Type B pancreatic cell (in vitro differentiated cells): ENCODE measurements at regions not wholly inside any gene's neighbourhood (a gene's known extent, or its start where the extent isn't known, plus 50 kb on each side); places are given as distances from the start of the nearest gene placed in this dataset.

Experiments used
- DNase-seq: peaks from one replicate; pipeline ENCODE4 v3.0.0; 2021; ENCODE audit warnings: mixed read lengths; ENCODE audit not compliant: unreplicated experiment; ENCODE audit errors: extremely low spot score
- H3K27ac Mint-ChIP-seq: 2 replicates; pipeline ENCODE4 v1.8.0; 2021; ENCODE audit warnings: mild to moderate bottlenecking, mixed read lengths
- H3K27me3 Mint-ChIP-seq: 2 replicates; pipeline ENCODE4 v1.8.0; 2021; ENCODE audit warnings: mixed read lengths
- H3K36me3 Mint-ChIP-seq: 2 replicates; pipeline ENCODE4 v1.8.0; 2021; ENCODE audit warnings: mixed read lengths
- H3K4me1 Mint-ChIP-seq: one replicate; pipeline ENCODE4 v1.8.0; 2021; ENCODE audit warnings: mixed read lengths; ENCODE audit not compliant: unreplicated experiment
- H3K4me3 Mint-ChIP-seq: 2 replicates; pipeline ENCODE4 v1.8.0; 2021; ENCODE audit warnings: mild to moderate bottlenecking, mixed read lengths
- H3K9me3 Mint-ChIP-seq: 2 replicates; pipeline ENCODE4 v1.8.0; 2021; ENCODE audit warnings: mixed read lengths
- TF ChIP-seq, protein P1 (sequence below): fragments of 200-600 bp; sonication (generic); conservative IDR thresholded peaks from 2 replicates; pipeline ENCODE4 v1.5.0; 2021; ENCODE audit warnings: antibody characterized with exemption, mild to moderate bottlenecking

- Mint-ChIP-seq H3K27ac (no peak overlapping the region), H3K4me3 (no peak overlapping the region), H3K27me3 (no peaks in the 10 kb centered on the region), H3K4me1 (no peaks in the 10 kb centered on the region), H3K9me3 (no peaks in the 10 kb centered on the region), H3K36me3 (no peaks in the 10 kb centered on the region)
- TF ChIP-seq, protein P1, sequence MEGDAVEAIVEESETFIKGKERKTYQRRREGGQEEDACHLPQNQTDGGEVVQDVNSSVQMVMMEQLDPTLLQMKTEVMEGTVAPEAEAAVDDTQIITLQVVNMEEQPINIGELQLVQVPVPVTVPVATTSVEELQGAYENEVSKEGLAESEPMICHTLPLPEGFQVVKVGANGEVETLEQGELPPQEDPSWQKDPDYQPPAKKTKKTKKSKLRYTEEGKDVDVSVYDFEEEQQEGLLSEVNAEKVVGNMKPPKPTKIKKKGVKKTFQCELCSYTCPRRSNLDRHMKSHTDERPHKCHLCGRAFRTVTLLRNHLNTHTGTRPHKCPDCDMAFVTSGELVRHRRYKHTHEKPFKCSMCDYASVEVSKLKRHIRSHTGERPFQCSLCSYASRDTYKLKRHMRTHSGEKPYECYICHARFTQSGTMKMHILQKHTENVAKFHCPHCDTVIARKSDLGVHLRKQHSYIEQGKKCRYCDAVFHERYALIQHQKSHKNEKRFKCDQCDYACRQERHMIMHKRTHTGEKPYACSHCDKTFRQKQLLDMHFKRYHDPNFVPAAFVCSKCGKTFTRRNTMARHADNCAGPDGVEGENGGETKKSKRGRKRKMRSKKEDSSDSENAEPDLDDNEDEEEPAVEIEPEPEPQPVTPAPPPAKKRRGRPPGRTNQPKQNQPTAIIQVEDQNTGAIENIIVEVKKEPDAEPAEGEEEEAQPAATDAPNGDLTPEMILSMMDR = no peak
- DNase-seq = no peak
These were observed 608.3 kb upstream of the NUDT12 start for GRCh38 chr5:104170926-104171325.

DNA sequence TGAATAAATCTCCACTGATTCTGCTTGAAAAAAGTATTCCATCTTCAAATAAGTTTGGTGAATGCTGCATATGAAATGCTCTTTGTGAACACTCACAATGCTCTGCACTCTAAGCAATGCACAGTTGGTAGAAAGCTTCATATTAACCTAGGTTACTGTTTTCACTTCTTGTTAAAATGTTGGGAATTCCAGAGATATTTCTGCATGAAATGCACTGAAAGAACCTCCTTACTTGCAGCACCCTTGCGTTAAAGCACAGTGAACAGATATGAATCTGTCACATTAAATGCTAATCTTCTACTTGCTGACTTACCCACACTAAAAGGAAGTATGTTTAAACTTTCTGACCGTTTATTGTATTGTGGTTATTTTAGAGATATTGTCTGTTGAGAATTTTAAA lies 584.1 kb upstream of the NUDT12 start:
- Mint-ChIP-seq H3K27ac (no peak overlapping the region), H3K36me3 (no peaks in the 10 kb centered on the region), H3K4me1 (peaks cover 7% of the 10 kb centered on the region), H3K27me3 (no peaks in the 10 kb centered on the region), H3K4me3 (no peak overlapping the region), H3K9me3 (peaks cover 9% of the 10 kb centered on the region)
- no peak for DNase-seq
- TF ChIP-seq, protein P1 = no peak

- TF ChIP-seq, protein P1 = peak; percentile 58
- Mint-ChIP-seq H3K9me3 (no peaks in the 10 kb centered on the region), H3K36me3 (no peaks in the 10 kb centered on the region), H3K4me1 (no peaks in the 10 kb centered on the region), H3K4me3 (no peak overlapping the region), H3K27ac (no peak overlapping the region), H3K27me3 (no peaks in the 10 kb centered on the region)
- DNase-seq = no peak
These were observed 577.3 kb upstream of the NUDT12 start for GRCh38 chr5:104139840-104140239.

DNA sequence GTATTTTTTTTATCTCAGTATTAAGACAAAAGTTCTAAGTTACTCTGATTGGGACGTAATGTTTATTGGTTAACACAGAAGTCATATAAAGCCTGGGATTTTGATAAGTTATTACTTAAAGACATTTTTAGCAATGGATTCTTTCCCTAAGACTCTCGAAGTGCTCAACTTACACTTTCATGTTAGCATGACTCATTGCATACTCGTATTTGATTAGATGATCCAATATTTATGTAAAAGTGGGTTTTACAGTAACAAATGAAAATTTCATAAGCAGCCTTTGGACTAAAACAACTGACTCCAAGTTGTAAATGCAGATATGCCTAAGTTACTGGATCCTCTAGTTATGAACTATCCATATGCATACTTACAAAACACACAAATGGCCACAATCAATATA lies 567.7 kb upstream of the NUDT12 start:
- Mint-ChIP-seq H3K9me3 (peaks cover 9% of the 10 kb centered on the region), H3K36me3 (no peaks in the 10 kb centered on the region), H3K27ac (no peak overlapping the region), H3K27me3 (no peaks in the 10 kb centered on the region), H3K4me1 (no peaks in the 10 kb centered on the region), H3K4me3 (no peak overlapping the region)
- TF ChIP-seq, protein P1 = no peak
- DNase-seq = no peak

DNA sequence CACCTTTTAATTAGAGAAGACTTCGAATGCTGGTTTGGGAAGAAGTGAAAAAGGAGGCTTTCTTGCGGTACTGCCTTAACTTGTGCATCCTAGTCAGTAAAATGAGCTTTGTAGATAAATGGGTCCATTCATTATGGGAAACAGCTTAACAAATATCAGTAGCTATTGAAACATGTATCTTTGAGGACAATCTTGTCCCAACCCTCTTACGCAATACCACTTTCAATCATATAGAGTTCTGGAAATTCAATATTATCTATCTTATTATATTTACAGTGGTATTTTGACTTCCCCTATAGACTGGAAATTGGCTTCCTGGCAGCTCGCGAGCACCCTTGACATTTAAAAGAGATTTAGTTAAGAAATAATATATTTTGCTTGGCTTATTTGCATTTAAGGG lies 565.8 kb upstream of the NUDT12 start:
- Mint-ChIP-seq H3K27ac (no peak overlapping the region), H3K4me3 (no peak overlapping the region), H3K9me3 (peaks cover 5% of the 10 kb centered on the region), H3K27me3 (no peaks in the 10 kb centered on the region), H3K36me3 (no peaks in the 10 kb centered on the region), H3K4me1 (no peaks in the 10 kb centered on the region)
- TF ChIP-seq, protein P1 = no peak
- DNase-seq = no peak

GRCh38 chr5:104126980-104127379 lies 564.4 kb upstream of the NUDT12 start:
- Mint-ChIP-seq H3K27ac (no peak overlapping the region), H3K36me3 (no peaks in the 10 kb centered on the region), H3K4me1 (no peaks in the 10 kb centered on the region), H3K4me3 (no peak overlapping the region), H3K9me3 (peaks cover 3% of the 10 kb centered on the region), H3K27me3 (no peaks in the 10 kb centered on the region)
- TF ChIP-seq, protein P1 = no peak
- DNase-seq = no peak
